Fibroblast of skin of scalp (primary cell): ENCODE measurements at regions not wholly inside any gene's neighbourhood (a gene's known extent, or its start where the extent isn't known, plus 50 kb on each side); places are given as distances from the start of the nearest gene placed in this dataset.
"Not testable (repeated sequence)": the region's sequence is repeated elsewhere in the genome, so short reads cannot be mapped to it uniquely, and the experiment has no call there.

Source experiments
- DNase-seq: peaks from one replicate; pipeline ENCODE4 v3.0.0-alpha.2; 2013

DNA sequence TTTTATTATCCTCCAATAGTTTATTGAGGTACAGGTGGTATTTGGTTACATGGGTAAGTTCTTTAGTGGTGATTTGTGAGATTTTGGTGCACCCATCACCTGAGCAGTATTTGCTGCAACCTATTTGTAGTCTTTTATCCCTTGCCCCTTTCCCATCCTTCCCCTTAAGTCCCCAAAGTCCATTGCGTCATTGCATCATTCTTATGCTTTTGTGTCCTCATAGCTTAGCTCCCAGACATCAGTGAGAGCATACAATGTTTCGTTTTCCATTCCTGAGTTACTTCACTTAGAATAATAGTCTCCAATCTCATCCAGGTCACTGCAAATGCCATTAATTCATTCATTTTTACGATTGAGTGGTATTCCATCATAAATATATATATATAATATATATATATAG is 229.9 kb upstream of the TFPI start:
- not testable (repeated sequence) for DNase-seq

DNA sequence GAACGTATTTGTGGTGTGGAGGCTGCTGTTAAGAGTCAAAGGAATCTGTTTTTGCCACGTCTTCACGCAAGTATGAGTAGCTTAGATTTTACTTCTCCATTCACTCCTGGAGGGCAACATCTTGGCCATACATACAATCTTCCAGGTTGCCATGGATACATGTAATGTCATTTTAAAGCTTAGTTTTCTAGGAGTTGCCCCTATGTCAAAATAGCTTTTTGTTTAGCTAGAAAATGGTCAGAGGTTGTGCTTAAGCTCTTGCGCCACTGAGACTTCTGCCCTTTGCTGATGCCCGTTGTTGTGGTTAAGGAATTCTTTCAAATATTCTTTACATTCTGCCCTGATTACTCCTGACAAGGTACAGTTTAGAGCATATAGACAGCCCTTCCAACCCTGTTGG is 245.4 kb upstream of the TFPI start:
- DNase-seq, result no peak

DNA sequence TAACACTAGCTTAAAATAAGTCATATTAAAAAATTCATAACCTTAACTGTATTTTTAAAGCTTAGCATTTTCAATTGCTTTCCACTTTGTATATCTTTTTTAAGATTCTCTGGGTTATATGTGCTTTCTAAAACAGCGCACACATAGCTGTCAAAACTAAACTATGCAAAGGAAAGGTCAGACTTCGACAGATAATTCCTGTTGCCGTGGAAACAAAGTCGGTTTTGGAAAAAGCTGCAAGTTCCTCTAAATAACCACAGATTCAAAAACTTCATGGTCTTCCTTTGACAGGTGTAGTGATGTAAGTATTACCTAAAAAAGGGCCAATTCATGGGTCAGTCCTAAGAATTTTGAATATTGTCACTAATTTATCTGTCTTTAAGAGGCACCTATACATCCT is 249.6 kb upstream of the TFPI start:
- no peak for DNase-seq

- no peak for DNase-seq
Observed at GRCh38 chr2:187815113-187815512, 260.9 kb upstream of the TFPI start.

- no peak for DNase-seq
Observed at GRCh38 chr2:187819624-187820023, 265.4 kb upstream of the TFPI start.

- DNase-seq, result no peak
Observed at GRCh38 chr2:187825108-187825507, 270.9 kb upstream of the TFPI start.

- peak; percentile 38 for DNase-seq
Observed at GRCh38 chr2:187826023-187826422, 271.8 kb upstream of the TFPI start.

GRCh38 chr2:187834787-187835186 is 280.6 kb upstream of the TFPI start:
- no peak for DNase-seq

GRCh38 chr2:187838690-187839089 is 284.5 kb upstream of the TFPI start:
- no peak for DNase-seq

DNA sequence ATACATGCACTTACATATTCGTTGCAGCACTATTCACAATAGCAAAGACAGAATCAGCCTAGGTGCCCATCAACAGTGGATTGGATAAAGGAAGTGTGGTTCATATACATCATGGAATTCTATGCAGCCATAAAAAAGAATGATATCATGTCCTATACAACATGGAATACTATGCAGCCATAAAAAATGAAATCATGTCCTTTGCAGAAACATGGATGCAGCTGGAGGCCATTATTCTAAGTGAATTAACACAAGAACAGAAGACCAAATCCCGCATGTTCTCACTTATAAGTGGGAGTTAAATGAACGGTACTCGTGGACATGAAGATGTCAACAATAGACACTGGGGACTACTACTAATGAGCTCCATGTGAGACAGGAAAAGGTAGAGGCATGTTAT is 288.1 kb upstream of the TFPI start:
- DNase-seq, result no peak

- peak; percentile 72 for DNase-seq
Observed at GRCh38 chr2:187842978-187843847, 289.0 kb upstream of the TFPI start.

- no peak for DNase-seq
Observed at GRCh38 chr2:187847245-187848208, 293.3 kb upstream of the TFPI start.

GRCh38 chr2:187851955-187852561 is 297.8 kb upstream of the TFPI start:
- DNase-seq, result no peak

DNA sequence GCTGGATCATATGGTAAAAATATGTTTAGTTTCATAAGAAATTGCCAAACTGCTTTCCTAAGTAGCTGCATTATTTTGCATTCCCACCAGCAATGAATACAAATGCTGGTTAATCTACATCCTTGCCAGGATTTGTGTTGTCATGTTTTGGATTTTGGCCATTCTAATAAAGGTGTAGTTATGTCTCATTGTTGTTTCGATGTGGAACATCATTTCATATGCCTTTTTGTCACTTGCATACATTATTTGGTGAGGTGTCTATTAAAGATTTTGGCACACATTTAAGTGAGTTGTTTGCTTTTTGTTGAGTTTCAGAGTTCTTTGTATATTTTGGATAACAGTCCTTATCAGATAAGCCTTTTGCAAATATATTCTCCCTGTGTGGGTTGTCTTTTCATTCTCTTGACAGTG is 299.2 kb upstream of the TFPI start:
- DNase-seq, result no peak

DNA sequence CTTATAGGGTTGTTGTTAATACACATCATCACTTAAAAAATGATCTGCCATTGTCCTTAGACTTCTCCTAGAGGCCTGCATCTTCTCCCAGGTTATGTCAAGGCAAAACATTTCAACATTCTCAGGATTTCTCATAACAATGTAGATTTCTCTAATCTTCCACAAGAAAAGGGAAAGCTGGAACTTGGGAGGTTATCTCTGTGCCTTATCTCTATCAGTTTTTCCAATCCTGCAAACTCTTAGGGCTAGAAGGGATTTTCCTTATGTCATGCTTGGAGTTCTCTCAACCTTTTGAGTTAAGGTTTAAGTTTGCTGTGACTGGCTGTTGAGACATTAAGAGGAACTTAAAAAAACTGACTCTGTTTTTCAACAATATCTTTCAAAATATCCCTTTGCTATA is 300.6 kb upstream of the TFPI start:
- DNase-seq, result no peak

DNA sequence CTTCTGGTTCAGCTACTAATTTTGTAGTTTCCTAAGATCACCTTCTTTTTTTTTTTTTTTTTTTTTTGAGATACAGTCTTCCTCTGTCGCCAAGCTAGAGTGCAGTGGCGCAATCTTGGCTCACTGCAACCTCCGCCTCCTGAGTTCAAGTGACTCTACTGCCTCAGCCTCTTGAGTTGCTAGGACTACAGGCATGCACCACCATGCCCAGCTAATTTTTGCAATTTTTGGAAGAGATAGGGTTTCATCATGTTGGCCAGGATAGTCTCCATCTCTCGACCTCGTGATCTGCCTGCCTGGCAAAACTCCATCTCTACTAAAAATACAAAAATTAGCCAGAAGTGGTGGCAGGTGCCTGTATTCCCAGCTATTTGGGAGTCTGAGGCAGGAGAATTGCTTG is 301.5 kb upstream of the TFPI start:
- no peak for DNase-seq

DNA sequence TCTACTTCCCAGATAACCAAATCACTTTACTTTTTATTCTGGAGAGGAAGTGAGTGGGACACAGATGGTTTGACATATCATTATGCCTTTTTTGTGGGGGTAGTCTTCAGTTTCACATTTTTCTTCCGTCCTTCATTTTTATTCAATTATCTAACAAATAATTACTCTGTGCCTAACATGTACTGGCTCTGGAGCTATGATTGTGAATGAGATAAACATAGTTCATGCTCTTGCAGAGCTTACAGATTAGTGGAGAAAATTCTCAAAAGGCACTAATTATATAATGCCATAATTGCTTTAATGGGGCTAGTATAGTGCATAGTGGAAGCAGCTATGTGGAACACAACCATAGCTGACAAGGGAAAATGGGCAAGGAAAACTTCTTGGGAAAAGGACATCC is 303.6 kb upstream of the TFPI start:
- no peak for DNase-seq

GRCh38 chr2:187862715-187863114 is 308.5 kb upstream of the TFPI start:
- no peak for DNase-seq

- DNase-seq, result no peak
Observed at GRCh38 chr2:187865025-187865424, 310.8 kb upstream of the TFPI start.

DNA sequence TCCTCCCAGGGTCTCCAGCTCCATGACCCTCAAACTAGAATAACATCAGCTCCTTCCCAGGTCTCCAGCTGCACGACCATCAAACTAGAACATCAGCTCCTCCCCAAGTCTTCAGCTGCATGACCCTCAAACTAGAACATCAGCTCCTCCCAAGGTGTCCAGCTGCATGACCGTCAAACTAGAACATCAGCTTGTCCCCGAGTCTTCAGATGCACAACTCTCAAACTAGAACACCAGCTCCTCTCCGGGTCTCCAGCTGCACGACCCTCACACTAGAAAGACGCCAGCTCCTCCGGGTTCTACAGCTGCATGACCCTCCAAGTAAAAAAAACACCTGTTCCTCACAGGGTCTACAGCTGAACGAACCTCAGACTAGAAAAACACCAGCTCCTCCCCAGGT is 312.9 kb upstream of the TFPI start:
- no peak for DNase-seq

GRCh38 chr2:187869195-187869594 is 315.0 kb upstream of the TFPI start:
- no peak for DNase-seq

- no peak for DNase-seq
Observed at GRCh38 chr2:187871506-187871905, 317.3 kb upstream of the TFPI start.

GRCh38 chr2:187873132-187873531 is 318.9 kb upstream of the TFPI start:
- DNase-seq, result no peak
